Activated CD8-positive, alpha-beta memory T cell treated with anti-CD3 and anti-CD28 coated beads, Interleukin-2, amount 50 U/mL, for 48 hours (primary cell): ENCODE measurements at regions not wholly inside any gene's neighbourhood (a gene's known extent, or its start where the extent isn't known, plus 50 kb on each side); places are given as distances from the start of the nearest gene placed in this dataset.

ENCODE experiments used
- DNase-seq: peaks from one replicate; pipeline ENCODE4 v3.0.0-alpha.2; 2020

- DNase-seq, result no peak
Measured at GRCh38 chr5:143554918-143555477, 151.5 kb upstream of the NR3C1 start.

GRCh38 chr5:143554187-143554717, 150.8 kb upstream of the NR3C1 start:
- DNase-seq, result no peak

GRCh38 chr5:143552680-143553079, 149.2 kb upstream of the NR3C1 start:
- no peak for DNase-seq

- no peak for DNase-seq
Measured at GRCh38 chr5:143551820-143552251, 148.3 kb upstream of the NR3C1 start.

GRCh38 chr5:143550986-143551630, 147.6 kb upstream of the NR3C1 start:
- DNase-seq, result no peak

- DNase-seq, result no peak
Measured at GRCh38 chr5:143547342-143547741, 143.9 kb upstream of the NR3C1 start.

- DNase-seq, result no peak
Measured at GRCh38 chr5:143546394-143546793, 142.9 kb upstream of the NR3C1 start.

- DNase-seq, result no peak
Measured at GRCh38 chr5:143544606-143545005, 141.1 kb upstream of the NR3C1 start.

- no peak for DNase-seq
Measured at GRCh38 chr5:143543358-143544255, 140.1 kb upstream of the NR3C1 start.

- no peak for DNase-seq
Measured at GRCh38 chr5:143542798-143543144, 139.3 kb upstream of the NR3C1 start.

GRCh38 chr5:143541943-143542797, 138.7 kb upstream of the NR3C1 start:
- DNase-seq, result no peak

GRCh38 chr5:143539742-143540141, 136.3 kb upstream of the NR3C1 start:
- DNase-seq, result no peak

GRCh38 chr5:143537056-143537455, 133.6 kb upstream of the NR3C1 start:
- no peak for DNase-seq

GRCh38 chr5:143536364-143536763, 132.9 kb upstream of the NR3C1 start:
- DNase-seq, result no peak

GRCh38 chr5:143534761-143535154, 131.3 kb upstream of the NR3C1 start:
- no peak for DNase-seq

GRCh38 chr5:143533978-143534760, 130.7 kb upstream of the NR3C1 start:
- no peak for DNase-seq

GRCh38 chr5:143533475-143533874, 130.0 kb upstream of the NR3C1 start:
- no peak for DNase-seq

- no peak for DNase-seq
Measured at GRCh38 chr5:143527808-143528207, 124.3 kb upstream of the NR3C1 start.

GRCh38 chr5:143525176-143525575, 121.7 kb upstream of the NR3C1 start:
- no peak for DNase-seq

- no peak for DNase-seq
Measured at GRCh38 chr5:143524338-143524945, 121.0 kb upstream of the NR3C1 start.

- DNase-seq, result no peak
Measured at GRCh38 chr5:143521846-143522400, 118.4 kb upstream of the NR3C1 start.
